Activated CD4-positive, alpha-beta T cell treated with anti-CD3 and anti-CD28 coated beads, Interleukin-2, amount 50 U/mL, for 48 hours (primary cell): ENCODE measurements at regions not wholly inside any gene's neighbourhood (a gene's known extent, or its start where the extent isn't known, plus 50 kb on each side); places are given as distances from the start of the nearest gene placed in this dataset.
"Not testable (repeated sequence)": the region's sequence is repeated elsewhere in the genome, so short reads cannot be mapped to it uniquely, and the experiment has no call there.

Experiments
- DNase-seq, 2 experiments: peaks; one replicate each; pipeline ENCODE4 v3.0.0-alpha.2; 2020

DNA sequence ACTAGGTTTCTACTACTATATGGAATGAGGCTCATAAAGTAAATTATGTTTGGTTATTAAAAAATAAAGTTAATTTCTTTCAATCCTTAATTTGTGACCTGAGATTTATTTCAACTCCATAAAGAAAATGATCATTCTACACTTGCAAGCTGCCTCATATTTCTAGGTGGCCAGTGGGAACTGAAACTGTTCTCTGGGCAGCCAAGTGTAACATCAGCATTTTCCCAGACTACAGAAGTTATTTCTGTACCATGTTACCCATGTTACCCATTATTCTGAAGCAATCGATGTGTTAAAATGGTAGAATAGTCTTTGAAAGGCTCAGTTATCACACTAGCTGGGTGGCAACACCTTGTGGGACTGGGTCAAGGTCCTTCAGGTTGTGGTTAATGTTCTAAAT lies 139.3 kb upstream of the FBXO11 start:
- no peak for DNase-seq

DNA sequence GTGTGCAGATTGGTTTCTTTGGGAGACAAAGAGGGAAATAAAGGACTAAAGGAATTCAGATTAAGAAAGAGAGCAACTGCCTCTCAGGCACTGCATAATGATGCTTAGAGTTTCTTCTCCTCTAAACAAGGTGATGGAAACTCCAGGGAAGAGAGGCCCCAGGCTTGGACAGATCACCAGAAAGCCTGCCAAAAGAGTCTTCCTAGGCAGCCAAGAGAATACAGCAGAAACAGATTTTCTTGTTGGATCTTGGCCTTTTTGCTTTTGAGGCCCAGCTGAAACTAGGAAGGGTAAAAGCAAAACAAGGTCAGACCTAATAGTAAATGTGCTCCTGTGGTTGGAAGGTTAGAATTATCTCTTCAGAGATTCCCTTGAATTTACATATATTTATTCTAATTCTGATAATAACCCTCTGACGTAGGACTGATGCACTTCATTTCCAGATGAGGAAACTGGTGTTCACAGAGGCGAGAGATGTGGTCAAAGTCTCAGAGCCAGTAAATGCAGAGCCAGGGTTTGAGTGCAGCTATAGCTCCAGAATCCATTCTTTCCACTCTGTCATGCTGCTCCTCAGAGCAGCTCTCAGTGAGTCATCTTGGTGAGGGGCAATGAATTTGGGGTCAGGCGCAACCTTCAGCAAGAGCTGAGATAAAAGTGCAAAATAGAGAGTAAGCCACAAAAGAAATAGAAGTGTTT lies 142.3 kb upstream of the FBXO11 start:
- DNase-seq, result no peak

DNA sequence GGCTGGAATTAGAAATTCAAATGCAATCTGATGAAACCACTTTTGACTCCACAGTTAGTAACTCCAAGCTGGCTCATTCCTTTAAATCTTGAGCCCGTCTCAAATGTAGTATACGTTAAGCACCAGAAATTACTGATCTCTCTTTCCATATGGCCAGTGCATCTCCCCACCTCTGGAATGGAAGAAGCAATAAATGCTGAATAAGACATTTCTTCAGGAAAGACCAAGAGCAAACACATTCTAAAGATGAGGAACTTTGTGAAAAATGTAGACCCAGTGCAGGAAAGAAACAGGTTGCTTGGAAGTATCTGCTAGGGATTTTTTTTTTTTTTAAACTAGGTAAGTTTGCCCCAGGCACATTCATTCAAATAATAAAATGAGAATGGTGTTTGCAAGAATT lies 143.1 kb upstream of the FBXO11 start:
- no peak for DNase-seq

DNA sequence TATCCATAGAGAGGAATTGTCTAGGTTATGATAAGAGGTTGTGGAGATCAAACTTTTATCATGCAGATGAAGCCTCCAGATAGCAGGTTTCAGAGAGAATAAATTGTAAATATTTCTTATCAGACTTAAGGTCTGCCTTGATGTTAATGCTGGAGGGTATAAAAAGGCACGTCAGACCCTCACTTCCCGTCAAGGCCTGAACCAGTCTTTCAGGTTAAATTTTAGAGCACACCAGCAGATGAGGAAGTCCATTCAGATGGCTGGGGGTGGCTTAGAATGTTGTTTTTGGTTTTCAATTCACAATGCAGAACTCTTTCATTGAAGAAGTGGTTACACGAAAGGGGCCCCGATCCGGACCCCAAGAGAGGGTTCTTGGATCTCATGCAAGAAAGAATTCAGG lies 144.4 kb upstream of the FBXO11 start:
- no peak for DNase-seq

DNA sequence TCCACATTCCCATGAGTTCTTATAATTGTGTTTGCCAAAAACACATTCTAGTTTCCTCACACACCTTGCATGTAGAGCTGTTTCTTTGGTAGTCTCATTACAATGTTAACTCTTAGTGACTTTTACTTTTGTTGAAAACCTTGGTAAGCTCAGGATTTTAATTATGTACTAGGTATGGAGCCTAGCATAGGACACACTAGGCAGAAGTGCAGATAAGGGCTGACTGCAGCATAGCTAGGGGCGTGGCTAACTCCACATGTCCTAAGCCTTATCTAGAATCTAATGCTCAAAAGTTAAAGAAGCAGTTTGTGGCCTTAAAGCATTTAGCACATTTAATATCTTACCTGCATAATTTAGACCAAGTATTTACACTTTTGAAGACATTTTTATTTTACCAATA lies 153.7 kb upstream of the FBXO11 start:
- no peak for DNase-seq

DNA sequence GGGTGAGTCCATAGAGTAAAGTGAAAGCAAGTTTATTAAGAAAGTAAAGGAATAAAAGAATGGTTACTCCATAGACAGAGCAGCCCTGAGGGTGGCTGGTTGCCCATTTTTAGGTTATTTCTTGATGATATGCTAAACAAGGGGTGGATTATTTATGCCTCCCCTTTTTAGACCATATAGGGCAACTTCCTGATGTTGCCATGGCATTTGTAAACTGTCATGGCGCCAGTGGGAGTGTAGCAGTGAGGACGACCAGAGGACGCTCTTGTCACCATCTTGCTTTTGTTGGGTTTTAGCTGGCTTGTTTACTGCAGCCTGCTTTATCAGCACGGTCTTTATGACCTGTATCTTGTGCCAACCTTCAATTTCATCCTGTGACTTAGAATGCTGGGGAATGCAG lies 155.4 kb upstream of the FBXO11 start:
- not testable (repeated sequence) for DNase-seq

DNA sequence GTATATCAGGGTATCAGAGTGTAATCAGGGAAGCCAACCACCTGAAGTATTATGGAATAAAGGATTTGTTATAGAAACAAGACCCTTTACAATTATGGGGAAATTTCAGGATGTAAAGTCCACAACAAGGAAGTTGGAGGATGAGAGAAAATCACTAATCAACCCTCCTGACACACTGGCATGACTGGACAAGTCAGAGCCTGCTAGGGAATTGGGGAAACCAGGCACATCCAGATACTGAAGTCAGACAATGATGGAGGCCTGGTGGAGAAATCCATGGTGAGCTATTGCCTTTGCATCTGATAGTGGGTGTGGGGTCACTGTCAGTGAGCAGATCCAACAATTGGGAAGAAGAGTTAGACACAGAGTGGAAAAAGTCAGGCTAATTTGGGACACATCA lies 158.8 kb upstream of the FBXO11 start:
- no peak for DNase-seq

DNA sequence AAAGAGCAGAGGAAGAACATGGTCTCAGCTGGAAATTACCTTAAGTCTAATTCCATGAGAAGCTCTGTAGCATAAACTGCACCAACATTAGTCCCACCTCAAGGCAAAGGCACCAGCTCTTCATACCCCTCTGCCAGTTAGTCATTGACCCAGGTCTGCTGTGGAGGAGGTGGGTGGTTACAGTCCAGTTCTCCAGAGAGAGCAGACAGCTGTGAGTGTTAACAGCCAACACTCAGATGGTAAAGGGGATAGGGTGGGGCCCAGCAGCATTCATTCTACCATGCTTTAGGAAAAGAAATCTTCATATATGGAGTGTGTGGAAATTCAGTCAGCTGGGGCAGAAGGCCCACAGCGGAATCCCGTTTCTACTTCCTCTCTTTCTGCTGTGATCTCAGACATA lies 159.7 kb upstream of the FBXO11 start:
- no peak for DNase-seq

DNA sequence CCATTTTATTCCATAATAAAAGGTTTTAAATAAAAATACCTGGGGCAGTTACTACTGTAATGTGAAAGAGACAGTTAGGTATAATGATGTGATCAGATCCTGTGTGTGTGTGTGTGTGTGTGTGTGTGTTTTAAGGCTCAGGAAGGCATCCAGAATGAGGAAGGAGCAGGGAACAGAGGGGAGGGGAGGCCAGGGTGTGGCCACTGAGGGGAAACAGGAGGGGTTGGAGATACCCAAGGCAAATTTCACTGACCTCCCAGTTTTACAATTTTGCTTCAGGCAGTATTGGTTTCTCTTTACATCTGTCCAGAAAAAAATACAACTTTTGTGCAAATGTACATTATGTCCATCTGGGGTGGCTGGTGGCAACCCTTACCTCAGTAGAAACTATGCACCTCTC lies 163.5 kb upstream of the FBXO11 start:
- DNase-seq, result no peak

DNA sequence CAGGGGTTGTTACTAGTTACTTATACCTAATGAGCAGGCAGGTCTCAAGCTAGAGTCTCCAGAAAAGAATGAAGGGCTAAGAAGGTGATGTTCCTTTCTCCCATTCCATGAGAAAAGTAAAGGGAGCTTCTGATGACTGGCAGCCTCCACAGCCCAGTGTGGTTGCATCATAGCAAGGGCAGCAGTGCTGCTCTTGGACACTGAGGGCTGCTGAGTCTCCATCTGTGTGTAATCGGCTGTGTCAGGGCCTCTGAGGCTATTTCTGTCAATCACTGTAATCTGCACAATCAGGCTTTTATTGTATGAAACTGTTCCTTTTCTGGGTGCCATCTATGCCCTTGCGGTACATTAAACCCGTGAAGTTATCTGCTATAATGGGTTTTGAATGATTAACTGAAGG lies 164.1 kb upstream of the FBXO11 start:
- DNase-seq, result no peak

DNA sequence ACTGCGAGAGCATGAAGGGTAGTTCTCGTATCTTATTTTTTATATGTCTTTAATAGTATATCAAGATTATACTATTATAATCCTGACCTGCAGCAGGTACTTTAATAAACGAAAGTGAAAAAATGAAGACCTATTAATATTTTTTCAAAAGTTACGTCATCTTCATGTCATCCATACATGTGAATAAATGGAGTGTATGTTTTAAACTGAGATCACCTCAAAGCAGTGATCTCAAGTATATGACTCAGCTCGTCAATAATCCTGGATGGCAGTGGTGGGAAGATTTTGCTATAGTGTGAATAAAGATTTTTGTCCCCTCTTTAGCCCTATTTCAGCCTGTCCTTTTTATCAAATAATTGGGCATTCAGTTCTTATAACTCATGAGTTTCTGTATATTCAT lies 166.3 kb upstream of the FBXO11 start:
- no peak for DNase-seq

DNA sequence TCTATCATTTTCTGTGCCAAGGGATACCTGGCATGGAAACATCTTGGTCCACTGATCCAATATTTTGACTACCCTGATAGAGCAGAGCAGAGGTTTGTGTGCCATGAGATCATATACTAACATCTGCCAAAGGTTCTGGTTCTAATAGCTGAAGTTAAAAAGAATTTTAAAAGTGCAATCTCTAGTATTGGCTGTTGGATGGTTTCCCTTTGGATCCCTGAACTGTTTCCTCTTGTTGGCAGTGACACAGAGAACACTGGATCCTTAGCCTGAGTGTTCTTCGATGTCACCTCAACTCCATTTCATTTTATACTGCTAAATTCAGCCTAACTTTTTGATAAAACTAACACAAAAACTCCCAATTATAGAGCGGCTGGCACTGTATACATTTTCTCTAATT lies 169.3 kb upstream of the FBXO11 start:
- no peak for DNase-seq

DNA sequence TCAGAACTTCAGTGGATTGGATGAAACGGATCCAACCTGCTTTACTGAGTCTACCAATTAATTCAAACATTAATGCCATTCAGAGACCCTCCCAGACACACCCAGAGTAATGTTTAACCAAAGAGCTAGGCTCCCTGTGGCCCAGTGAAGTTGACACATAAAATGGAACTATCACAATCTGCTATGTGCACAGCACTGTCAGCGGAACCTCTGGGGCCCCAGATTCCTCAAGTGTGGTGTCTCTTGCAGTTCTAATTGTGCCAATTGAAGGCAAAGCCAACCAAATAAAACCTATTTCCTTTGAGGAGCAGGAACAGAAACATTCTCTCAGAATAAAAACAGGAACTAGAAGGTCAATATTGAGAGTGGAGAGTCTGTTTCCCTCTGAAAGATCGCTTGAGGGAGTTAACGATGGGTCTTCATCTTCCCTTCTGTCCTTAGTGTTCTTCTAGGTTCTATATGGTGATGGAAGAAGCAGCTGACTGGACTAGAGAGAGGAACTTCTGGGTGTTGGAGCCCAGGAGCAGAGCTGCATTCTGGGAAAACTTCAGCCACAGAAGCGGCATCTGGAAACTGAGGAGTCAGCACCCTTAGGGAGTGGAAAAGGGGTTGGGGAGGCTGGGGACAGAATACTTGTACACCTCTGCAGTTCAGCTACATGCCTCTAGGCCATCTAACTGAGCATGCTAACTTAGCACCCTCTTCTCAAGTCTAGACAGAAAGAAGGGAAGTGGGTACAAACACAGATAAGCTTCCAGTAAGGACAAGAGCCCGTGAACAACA lies 174.4 kb upstream of the FBXO11 start:
- DNase-seq, result no peak

DNA sequence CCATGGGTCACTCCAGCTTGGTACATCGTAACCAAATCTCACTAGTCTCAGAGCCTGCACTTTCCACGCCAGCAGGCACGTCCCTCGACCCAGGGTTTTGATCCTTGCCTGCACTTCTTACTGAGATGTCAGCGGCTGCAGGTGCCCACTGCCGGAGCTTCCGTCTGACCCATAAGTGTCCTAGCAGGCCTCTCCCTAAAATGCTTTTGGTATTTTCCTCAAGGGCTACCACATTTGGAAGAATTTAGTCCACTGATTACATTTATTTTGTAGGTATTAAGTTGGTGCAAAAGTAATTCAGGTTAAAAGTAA lies 175.0 kb upstream of the FBXO11 start:
- no peak for DNase-seq

DNA sequence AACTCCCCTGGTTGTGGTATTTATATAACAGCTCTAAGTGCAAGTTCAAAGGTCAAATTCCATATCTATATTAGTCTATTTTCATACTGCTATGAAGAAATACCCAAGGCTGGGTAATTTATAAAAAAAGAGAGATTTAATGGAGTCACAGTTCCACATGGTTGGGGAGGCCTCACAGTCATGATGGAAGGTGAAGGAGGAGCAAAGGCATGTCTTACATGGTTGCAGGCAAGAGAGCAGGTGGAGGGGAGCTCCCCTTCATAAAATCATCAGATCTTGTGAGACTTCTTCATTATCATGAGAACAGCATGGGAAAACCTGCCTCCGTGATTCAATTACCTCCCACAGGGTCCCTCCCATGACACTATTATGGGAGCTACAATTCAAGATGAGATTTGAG lies 179.6 kb upstream of the FBXO11 start:
- no peak for DNase-seq

DNA sequence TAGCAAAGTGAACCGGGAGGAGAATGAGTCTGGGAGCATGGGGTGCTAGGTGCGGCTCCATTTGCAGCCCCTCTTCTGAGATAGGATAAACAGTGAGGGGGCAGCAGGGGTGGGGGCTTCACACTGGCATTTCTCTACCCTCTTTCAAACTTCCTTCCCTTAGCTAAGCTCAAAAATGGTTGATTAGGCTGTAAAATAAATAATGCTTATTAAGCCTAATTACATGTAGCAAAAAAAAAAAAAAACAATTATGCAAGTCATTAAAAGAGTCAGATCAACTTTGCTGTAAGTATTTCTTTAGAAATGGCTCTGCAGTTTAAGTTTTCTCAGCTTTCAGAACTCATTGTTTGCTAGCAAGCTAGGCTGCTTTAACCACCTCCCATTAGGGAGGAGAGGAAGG lies 182.7 kb upstream of the FBXO11 start:
- DNase-seq, result no peak

DNA sequence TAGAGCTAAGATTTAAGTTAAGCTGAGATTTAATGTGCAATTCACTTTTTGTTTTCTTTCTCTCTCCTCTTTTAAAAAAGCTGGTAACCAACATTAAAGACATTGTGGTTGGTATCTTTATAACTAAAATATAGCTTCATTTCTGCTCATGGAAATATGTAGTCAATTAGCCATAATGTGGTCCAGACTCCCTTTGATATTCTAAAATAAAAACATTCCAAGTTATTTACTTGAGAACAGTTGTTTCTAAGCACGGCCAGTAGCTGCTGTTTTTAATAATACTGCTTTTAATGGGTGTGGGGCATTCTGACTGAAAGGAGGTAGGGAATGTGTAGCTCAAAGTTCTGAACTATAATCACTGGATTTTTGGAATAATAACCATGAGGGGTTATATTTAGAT lies 183.3 kb upstream of the FBXO11 start:
- no peak for DNase-seq

DNA sequence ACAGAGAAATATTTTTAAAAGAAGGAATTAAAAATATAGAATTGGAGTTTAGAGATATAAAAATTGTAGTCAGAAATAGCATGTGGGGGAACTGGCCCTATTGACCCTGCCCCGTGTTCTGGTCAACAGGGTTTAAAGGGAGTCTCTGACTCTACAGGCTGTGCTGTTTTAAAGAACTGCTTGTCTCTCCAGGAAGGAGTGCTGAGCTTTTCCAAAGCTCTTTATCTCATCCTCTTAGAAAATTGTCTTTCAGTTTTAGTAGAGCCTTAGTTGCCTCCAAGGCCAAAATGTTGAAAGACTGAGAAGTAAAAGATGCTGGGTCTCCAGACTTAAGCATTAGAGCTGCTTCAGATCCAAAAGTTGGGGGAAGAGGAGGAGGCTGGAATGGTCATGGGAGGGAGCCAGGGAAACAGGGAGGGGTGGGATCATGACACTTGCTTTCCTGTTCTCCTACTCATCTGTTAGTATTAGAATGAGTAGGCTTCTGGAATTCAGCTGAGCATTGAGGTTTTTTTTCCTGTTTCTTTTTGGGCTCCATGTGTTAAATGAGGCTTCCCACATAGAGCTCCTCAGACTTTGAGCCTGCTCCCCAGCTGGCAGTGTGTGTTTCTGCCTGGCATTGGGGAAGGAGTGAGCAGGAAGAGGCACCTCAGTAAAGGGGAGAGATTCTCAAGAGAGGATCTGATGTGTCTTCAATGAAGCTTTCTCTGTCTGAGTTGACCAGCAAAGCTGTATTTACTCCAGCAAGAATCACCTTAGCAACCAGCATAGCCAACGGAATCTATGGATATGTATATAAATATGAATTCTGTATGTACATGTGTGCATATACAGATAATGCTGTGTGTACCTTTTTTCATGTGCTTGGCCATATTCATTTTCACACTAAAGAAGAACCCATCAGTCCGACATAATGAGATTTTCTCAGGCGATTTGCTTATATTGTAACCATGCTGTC lies 186.8 kb upstream of the FBXO11 start:
- no peak for DNase-seq

DNA sequence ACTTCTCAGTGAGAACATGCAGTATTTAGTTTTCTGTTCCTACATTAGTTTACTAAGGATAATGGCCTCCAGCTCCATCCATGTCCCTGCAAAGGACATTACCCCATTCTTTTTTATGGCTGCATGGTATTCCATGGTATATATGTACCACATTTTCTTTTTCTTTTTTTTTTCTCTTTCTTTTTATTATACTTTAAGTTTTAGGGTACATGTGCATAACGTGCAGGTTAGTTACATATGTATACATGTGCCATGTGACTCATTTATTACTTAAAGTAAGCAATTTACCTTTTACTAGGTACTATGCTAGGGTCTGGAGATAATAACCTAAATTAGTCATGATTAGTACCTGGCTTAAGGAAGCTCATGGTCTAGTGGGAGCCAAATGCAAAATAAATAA lies 190.5 kb upstream of the FBXO11 start:
- DNase-seq, result not testable (repeated sequence)

DNA sequence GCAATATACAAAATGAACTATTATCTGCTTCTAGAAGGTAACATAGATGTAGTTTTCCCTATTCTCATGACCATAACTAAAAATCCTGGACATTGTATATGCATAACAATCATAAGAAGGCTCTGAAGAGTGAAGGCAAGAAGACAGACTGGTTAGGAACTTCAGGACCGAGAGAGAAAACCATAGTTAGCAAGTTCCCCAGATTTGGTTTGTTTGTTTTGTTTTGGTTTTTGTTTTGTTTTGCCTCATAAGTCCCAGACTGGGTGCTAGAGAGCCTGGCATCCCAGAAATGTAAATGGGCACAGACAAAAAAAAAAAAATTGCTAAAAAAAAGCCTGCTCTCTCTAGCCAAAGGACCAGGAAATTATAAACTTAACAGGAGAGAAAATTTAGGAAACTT lies 192.2 kb upstream of the FBXO11 start:
- DNase-seq, result no peak

DNA sequence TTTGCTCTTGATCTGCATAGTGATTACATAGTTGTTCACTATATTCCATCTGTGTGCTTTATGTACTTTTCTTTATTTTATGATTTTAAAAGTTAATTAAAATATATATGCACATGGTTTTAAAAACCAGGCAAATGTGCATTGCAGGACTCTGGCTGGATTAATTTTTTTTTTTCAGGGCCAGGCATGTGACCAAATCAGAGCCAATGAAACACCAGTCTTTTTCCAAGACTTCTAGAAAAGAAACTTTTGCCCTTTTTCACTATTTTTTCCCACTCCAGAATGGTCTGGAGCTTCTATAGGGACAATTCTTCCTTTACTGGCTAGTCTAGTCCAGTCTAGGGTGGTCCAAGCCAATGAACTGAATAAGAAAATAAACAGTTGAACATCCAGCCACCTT lies 198.1 kb upstream of the FBXO11 start:
- no peak for DNase-seq

DNA sequence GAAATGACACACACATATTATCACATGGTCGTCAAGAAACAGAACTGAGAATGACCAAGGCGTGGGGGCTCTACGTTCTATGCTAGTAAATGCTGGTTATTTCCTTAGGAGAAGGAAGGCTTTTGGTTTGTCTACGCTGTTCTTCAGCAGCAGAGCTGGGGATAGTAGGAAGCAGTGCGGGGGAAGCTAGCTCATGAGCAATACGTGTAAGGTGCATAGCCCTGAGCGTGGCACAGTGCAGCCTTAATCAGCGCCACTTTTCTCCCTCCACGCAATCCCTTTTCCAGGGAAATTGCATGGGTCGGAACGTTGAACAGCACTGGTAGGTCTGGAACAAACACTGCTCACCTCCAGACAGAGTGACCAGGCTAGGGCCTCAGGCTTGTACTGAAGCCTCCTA lies 199.6 kb upstream of the FBXO11 start:
- no peak for DNase-seq

DNA sequence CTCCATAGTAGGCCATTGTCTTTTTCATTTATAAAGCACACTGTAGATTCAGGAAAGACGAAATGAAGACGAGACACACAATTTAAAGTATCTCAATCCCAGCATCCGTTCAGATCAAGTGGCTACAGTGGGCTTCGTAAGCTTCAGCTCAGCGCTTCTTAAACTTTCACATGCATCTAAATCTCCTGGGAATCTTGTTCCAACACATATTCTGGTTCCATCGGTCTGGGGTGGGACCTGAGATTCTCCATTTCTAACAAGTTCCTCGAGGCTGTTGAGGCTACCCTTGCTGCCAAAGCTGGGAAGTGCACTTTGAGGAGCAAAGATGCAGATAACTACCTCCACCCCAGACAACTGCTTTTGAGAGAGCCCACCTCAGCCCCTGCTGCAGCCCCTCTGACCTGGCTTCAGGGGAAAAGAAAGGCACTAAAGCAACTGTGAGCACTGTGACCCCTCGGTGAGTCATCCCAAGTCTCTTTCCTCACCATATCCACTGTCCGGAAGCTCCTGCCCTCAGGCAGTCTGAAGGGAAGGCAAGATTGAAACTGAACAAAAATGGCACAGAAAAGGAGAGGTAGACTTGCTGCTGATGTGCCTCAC lies 201.1 kb upstream of the FBXO11 start:
- DNase-seq, result no peak
